ENCODE measurements at regions not wholly inside any gene's neighbourhood (a gene's known extent, or its start where the extent isn't known, plus 50 kb on each side); places are given as distances from the start of the nearest gene placed in this dataset.
"Not testable (repeated sequence)": the region's sequence is repeated elsewhere in the genome, so short reads cannot be mapped to it uniquely, and the experiment has no call there.

DNA sequence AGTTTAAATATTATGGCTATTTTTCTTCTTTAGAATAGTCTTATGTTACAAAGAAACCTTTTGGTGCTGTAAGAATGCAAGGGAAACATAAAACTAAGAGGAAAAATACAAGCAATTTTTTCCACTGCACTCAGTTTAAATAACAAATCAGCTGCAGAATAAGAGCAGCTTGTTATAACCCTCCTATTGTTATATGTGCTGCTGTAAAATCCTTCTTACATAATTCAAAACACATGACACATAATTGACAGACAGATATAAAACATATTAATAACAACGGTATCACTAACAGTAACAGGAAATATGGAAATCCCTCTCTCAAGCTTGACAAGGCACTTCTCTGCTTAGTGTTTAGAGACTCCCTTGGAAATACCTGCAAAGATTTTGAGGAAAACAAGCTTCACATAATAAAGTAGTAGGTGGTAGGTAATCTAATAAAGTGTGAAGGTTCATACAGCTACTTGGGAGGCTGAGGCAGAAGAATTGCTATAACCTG lies 385.3 kb upstream of the HS3ST1 start:
- DNase-seq (ENCODE audit: low read depth), result no peak
- no peak for TF ChIP-seq CTCF (IDR thresholded peaks at IDR 0.05; ENCODE audit: low read depth, low read length, missing control alignments)

DNA sequence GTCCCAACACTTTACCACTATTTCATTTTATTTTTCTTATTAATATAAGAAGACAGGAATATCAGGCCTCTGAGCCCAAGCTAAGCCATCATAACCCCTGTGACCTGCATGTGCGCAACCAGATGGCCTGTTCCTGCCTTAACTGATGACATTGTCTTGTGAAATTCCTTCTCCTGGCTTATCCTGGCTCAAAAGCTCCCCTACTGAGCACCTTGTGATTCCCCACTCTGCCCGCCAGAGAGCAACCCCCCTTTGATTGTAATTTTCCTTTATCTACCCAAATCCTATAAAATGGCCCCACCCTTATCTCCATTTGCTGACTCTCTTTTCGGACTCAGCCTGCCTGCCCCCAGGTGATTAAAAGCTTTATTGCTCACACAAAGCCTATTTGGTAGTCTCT lies 382.8 kb upstream of the HS3ST1 start:
- not testable (repeated sequence) for DNase-seq (ENCODE audit: low read depth); H3K4me3 ChIP-seq (ENCODE audit: low read depth, low read length)

More for the DNA sequence above, 385.3 kb upstream of the HS3ST1 start:
- H3K4me3 ChIP-seq (ENCODE audit: low read depth, low read length), result no peak overlapping the region

DNA sequence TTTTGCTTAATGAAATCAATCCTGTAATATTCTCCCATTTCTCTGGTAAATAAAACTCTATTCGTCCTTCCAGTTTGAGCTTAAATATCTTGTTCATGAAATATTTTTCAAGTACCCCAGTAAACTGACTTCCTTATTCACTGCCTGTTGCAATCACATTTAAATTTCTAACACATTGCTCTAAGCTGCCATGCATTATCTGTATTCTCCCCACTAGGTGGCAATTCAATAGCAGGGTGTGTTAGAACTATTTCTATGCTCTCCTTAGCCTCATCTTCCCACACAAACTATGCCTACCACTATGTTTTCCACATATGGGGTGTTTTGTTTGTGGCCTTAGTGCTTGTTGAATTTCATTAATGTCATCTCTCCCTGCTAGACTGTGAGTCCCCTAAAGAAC lies 377.1 kb upstream of the HS3ST1 start:
- DNase-seq (ENCODE audit: low read depth), result no peak
- peak; percentile 41 for TF ChIP-seq CTCF (IDR thresholded peaks at IDR 0.05; ENCODE audit: low read depth, low read length, missing control alignments)
- no peak overlapping the region for H3K4me3 ChIP-seq (ENCODE audit: low read depth, low read length)

- TF ChIP-seq CTCF (IDR thresholded peaks at IDR 0.05; ENCODE audit: low read depth, low read length, missing control alignments), result no peak
- H3K4me3 ChIP-seq (ENCODE audit: low read depth, low read length), result no peak overlapping the region
- no peak for DNase-seq (ENCODE audit: low read depth)
These were observed 373.1 kb upstream of the HS3ST1 start for GRCh38 chr4:11801466-11802446.

- DNase-seq (ENCODE audit: low read depth), result no peak
- no peak for TF ChIP-seq CTCF (IDR thresholded peaks at IDR 0.05; ENCODE audit: low read depth, low read length, missing control alignments)
- H3K4me3 ChIP-seq (ENCODE audit: low read depth, low read length), result no peak overlapping the region
These were observed 370.5 kb upstream of the HS3ST1 start for GRCh38 chr4:11799196-11799595.

DNA sequence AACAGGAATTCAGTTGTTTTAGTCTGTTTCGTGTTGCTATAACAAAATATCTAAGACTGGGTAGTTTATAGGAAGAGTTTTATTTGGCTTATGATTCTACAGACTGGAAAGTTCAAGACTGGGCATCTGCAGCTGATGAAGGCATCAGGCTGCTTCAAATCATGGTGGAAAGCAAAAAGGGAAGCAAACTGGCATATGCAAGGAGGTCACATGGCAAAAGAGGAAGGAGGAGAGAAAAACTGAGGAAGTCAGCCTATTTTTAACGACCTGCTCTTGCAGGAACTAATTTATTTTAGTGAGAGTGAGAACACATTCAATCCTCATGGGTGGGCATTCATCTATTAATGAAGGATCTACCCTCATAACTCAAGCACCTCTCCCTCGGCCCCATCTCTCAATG lies 363.1 kb upstream of the HS3ST1 start:
- no peak for TF ChIP-seq CTCF (IDR thresholded peaks at IDR 0.05; ENCODE audit: low read depth, low read length, missing control alignments)
- DNase-seq (ENCODE audit: low read depth), result no peak
- H3K4me3 ChIP-seq (ENCODE audit: low read depth, low read length), result no peak overlapping the region

GRCh38 chr4:11790230-11790629 lies 361.5 kb upstream of the HS3ST1 start:
- TF ChIP-seq CTCF (IDR thresholded peaks at IDR 0.05; ENCODE audit: low read depth, low read length, missing control alignments), result no peak
- H3K4me3 ChIP-seq (ENCODE audit: low read depth, low read length), result no peak overlapping the region
- no peak for DNase-seq (ENCODE audit: low read depth)

All from GM12864 (cell line).